GM18519 (cell line): ENCODE measurements at regions not wholly inside any gene's neighbourhood (a gene's known extent, or its start where the extent isn't known, plus 50 kb on each side); places are given as distances from the start of the nearest gene placed in this dataset.
A peak's percentile ranks its signal among the peaks of the same experiment; 100 is the strongest.
"Not testable (repeated sequence)": the region's sequence is repeated elsewhere in the genome, so short reads cannot be mapped to it uniquely, and the experiment has no call there.

Source experiments
- ATAC-seq: cut with Tn5 transposase; IDR thresholded peaks from one replicate; pipeline ENCODE4 v1.9.1; 2021; ENCODE audit warnings: mild to moderate bottlenecking, moderate library complexity; ENCODE audit not compliant: unreplicated experiment, low FRiP score

DNA sequence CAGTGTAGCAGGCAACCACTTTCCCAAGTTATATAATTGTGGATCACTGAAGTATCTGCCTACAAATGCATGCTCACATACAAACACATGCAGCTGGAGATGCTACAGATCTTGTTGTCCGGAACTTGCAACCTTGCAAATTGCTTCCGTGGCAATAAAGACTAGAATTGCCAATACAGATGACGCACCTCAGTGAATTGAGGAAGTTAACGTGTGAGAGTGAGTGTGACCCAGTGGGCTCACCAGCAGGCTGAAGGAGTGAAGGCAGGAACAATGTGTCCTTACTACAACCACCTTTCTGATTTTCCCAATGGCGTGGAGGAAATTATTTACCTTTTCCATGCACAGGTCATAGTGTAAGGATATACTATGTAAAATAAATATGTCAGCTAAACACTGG, 89.4 kb upstream of the GRIP1 start:
- ATAC-seq = no peak

DNA sequence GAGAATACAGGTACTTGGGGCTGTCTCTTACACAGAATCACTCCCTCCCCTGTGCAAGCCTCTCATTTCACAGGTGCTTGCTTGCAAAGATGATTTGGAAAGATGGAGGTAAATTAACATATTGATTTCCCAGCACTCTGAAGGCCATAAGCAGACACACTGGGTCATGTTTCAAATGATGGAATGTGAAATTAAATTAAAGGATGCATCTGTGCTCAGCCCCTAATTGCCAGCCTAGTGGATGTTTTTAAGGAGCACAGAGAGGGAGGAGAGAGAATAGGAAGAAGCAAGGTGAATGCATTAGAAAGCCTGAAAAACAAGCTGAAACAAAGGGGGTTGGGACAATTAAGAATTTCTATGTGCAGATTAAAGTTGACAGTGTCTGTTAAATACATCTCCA, 96.1 kb upstream of the GRIP1 start:
- no peak for ATAC-seq

DNA sequence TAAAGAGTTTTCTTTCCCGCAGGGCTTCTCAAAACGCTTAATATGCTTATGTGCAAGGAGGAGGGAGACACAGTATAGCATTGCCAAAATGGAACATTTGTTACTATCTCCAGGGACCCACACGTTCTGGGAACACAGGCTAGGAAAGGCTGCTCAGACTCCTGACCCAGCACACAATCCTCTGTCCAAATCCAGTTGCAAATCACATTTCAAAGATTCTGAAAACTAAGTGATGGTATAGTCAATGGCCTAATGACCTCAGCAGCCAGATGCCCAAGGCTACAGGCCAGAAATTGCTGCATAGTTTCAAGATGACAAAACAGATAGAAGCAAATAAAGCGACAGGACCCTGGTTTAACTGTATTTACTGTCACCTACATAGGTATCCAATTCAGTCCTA, 97.0 kb upstream of the GRIP1 start:
- ATAC-seq = no peak

DNA sequence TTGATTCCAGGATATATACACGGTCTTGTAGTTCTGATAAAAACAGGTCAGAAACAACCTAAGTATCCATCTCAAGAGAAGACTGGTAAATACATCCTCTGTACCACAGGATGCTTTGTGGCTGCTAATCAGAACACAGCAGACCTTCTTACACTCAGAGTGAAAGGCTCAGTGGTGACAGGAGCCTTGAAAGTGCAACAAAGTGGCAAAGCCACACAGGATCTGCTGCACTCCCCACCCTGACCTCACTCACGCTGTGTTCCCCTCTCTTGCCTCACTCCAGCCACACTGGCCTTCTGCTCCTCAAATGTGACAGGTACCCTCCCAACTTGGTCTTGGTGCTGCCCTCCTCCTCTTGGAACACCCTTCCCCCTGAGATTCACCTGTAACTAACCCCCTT, 98.1 kb upstream of the GRIP1 start:
- peak; percentile 98 for ATAC-seq

DNA sequence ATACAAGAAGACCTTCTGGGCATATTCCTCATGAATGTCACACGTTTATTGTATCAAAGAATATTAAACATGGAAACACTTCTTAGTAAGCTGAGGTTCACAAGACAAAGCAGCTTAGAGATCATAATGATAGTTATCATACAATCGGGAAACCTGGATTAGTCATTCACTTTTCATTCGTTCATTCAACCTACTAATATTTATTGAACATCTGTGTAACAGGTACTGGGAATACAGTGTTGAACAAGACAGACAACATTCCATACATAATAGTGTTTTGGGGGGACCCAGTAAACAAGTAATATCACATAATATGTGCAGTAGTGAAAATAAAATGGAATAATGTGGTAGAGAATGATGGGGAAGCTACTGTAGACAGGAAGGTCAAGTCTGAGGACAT, 100.6 kb upstream of the GRIP1 start:
- ATAC-seq = no peak

DNA sequence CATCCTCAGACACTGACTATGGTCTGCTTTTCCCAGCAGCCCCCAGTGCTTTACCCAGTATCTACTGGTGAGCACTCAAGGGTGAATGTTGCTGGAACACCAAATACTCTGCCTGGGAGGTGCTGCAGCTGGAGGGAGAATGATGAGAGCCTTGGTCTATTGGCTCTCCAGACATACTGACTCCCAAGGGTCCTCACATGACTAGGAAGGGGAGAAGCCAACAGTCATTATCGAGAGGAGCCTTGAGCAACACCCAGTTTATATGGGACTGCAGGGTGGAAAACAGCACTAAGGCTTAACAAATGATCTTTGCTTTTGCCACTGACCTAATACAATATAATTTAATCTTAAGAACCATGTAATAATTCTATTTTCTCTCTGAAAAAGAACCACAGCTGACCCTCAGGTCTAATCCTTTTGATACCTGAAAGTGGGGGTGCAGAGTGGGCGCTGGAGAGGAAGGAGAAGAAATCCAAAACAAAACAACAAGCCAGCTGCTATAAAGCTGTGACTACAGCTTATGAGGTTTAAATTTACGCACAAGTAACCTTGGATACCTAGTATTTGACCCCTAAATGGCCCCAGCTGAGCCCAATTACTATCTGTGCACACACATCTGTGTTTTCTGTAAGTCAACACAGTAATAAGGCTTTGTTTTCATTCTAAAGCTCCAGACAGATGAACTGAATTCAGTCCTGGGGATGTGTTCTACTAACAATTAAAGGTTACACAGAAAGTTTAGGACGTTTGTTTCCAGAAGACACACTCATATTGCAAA, 107.8 kb upstream of the GRIP1 start:
- ATAC-seq = no peak

DNA sequence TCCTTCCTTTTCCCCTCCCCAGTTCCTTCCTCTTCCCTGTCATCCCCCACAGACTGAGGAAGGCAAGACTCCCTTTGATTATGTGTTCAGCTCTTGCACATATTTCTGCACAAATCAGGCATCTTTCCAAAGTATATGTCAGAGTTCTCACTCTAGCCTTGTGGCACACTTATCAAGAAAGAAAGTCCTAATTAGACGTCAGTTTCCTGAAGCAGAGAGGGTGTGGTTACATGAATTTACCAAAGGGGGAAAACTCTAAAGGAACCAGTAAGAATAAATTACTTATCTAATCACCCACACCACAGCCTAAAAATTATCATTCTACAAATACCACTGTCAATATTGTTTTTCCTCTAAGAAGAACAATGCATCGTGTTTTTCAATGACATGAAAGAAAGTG, 120.7 kb upstream of the GRIP1 start:
- no peak for ATAC-seq

DNA sequence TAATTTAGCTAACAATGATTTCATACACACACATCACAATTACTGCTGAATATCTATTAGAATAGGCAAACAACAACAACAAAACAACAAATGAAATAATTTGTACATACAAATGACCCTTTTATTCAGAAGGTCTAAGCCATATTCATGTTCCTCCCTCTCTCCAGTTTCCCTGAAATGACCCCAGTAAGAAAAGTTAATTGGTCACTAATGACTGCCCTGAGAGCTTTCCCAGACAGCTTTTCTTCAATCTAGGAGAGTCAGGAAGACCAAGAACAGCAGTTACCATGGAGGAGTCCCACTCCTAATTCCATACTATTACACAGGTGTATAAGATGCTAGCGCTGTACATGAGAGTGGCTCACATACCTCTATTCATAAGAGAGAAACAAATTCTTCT, 121.2 kb upstream of the GRIP1 start:
- ATAC-seq = no peak

GRCh38 chr12:66803930-66804329, 125.1 kb upstream of the GRIP1 start:
- ATAC-seq = no peak

- no peak for ATAC-seq
Observed at GRCh38 chr12:66804563-66804974, 125.7 kb upstream of the GRIP1 start.

- ATAC-seq = no peak
Observed at GRCh38 chr12:66808606-66809005, 129.7 kb upstream of the GRIP1 start.

GRCh38 chr12:66813137-66813892, 134.4 kb upstream of the GRIP1 start:
- no peak for ATAC-seq

DNA sequence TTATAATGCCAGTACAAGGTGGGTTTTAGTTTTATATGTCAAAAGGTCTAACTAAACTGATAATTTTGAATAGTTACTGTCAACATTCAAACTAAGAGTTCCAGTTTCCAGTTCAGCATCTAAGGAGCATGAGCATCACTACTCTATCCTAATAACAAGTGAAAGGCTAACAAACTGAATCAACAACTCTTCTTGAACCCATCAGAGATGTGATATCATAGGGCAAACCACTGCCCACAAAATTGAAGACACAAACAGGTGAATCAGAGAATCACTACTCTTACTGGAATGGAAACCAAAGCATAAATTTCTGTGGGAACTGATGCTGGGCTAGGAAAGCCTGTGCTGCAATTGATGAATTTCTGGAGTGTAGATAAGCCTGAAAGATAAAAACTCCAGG, 140.7 kb upstream of the GRIP1 start:
- no peak for ATAC-seq

GRCh38 chr12:66822961-66823360, 144.1 kb upstream of the GRIP1 start:
- no peak for ATAC-seq

GRCh38 chr12:66823857-66824570, 145.1 kb upstream of the GRIP1 start:
- ATAC-seq = no peak

GRCh38 chr12:66825921-66826320, 147.0 kb upstream of the GRIP1 start:
- ATAC-seq = not testable (repeated sequence)

- ATAC-seq = no peak
Observed at GRCh38 chr12:66829660-66830325, 150.9 kb upstream of the GRIP1 start.

DNA sequence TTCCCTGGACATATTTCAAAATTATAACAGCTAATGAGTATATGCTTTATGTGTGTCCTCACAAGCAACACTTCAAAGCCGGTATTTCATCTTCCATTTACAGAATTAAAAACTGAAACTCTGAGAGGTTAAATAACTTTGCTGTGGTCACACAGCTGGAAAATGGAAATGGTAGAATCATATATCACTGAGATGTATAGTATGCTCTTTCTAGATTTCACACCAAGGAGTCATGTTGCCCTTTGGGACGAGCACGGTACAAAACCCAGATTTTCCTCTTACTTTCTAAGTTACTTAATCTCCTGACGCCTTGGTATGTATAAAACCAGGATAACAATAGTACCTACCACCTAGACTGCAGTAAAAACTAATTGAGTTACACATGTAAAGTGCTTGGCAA, 152.6 kb upstream of the GRIP1 start:
- no peak for ATAC-seq

DNA sequence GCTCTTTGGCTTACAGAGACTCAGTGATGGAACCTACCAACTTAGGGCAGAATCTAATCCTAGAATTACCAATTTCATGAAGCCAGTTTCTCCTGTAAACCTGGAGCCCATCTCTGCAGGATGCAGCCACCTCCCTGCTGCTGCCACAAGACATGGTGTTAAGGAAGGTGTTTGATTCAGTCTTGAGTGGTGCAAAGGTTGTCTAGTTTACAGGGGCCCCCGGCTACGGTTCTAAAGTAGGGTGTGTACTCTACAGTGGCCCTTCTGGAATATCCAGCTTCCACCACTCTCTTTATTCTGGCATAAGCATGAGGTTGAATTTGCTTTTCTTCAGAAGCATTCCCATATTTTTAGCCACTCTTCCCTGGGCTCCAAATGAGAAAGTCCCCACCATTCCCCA, 154.1 kb upstream of the GRIP1 start:
- no peak for ATAC-seq

- no peak for ATAC-seq
Observed at GRCh38 chr12:66836623-66837310, 157.9 kb upstream of the GRIP1 start.

GRCh38 chr12:66837311-66837627, 158.4 kb upstream of the GRIP1 start:
- ATAC-seq = no peak
